HG02798 (cell line): ENCODE measurements at regions not wholly inside any gene's neighbourhood (a gene's known extent, or its start where the extent isn't known, plus 50 kb on each side); places are given as distances from the start of the nearest gene placed in this dataset.

ENCODE experiments used
- ATAC-seq: cut with Tn5 transposase; IDR thresholded peaks from one replicate; pipeline ENCODE4 v1.9.1; 2021; ENCODE audit warnings: mild to moderate bottlenecking; ENCODE audit not compliant: unreplicated experiment, poor library complexity

DNA sequence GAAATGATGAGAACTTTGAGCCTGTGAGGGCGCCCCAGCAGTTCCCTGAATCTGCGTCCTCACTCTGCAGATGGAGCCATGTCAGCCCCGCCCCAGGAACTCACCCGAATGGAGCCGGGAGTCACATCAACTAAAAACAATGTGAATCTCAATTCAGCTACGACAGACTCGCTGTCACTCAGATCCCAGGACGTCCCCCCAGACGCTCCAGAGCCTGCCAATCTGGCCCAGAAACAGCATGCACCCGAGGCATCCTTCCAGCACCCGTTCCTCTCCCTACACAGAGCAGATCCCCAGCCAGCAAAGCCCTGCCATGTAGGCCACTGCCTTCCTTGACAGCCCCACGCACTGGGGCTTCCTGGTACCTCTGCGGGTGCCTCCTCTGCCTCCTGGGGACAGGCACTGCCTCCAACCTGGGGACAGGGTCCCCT, 248.0 kb downstream of the TTLL2 start:
- ATAC-seq, result no peak

DNA sequence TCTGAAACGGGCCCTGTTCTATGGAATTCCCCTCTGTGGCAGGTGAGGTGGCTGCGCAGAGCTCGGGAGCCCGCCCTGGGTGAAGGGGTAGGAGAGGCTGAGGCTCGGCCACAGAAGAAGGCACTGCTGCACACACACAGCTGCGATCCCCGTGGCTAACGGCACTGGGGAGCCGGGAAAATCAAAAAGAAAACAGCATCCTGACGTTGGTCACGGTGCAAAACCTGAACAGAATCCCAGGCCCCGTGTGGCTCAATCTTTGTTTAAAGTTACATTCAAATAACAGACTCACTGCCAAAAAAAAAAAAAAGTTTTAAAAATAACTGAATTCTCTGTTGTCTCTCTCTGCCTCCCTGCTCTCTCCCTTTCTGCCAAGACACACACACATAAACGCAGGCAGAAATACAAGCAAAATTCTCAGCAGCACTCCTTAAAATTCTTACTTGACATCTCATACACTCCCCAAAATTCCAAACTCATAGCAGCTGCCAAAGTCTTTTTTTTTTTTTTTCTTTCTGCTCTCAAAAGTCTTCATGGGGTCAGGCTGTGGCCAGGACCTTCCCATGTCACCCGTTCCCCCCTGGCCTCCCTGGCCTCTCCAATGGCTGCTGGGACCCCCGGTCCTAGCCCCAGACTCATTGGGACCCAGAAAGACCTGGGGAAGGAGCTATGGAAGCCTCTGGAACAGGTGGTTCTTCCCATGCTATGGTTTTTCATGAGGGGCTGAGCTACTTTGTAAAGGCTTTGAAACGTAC, 248.8 kb downstream of the TTLL2 start:
- ATAC-seq, result no peak

DNA sequence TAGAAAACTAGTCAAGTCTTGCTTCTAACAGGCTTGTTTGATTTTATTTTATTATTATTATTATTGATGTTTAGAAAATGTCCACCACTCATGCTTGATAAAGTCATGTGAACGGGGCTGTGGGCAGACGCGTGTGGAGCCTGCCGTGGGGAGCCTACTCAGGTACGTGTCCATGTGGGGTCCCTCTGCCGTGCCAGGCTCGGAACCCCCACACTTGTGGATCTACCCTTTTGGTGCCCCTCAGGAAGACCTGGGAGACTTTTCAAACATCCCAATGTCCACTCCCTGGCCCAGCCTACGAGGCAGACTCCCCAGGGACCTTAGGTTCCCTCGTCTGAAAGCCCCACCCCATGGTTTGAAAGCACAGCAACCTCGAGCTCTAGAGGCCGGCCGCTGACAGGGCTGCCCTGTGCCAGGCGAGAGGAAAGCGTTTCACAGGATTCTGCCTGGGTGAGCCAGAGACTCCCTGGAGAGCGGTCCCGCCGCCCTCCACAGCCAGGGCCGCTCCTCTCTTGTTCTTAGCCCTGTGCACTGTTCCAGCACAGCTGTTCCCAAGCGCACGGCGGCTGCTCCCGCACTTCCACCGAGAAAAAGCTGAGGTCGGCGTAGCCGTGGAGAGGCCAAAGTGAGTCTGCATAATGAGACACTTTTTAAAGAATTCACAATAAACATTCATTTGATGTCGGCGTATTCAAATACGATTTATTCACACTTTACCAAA, 249.7 kb downstream of the TTLL2 start:
- no peak for ATAC-seq

DNA sequence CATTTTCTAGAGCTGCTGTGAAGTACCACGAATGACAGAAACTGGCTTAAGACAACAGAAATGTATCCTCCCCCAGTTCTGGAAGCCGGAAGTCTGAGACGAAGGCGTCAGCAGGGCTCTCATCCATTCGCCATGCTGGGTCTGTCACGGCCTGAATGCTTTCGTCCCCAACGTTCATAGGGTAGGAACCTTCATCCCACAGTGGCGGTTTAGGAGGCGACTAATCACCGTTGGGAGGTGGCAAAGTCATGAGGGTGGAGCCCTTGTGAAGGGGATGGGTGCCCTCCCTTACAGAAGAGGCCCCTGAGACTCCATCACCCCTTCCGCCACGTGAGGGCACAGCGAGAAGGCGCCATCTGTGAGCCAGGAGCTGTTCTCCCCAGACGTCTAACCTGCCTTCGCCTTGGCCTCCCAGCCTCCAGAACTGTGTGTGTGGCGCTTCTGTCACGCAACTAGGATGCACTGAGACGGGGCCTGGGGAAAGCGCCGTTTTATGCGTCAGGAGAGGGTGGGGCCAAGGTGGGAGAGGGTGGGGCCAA, 250.3 kb downstream of the TTLL2 start:
- no peak for ATAC-seq

DNA sequence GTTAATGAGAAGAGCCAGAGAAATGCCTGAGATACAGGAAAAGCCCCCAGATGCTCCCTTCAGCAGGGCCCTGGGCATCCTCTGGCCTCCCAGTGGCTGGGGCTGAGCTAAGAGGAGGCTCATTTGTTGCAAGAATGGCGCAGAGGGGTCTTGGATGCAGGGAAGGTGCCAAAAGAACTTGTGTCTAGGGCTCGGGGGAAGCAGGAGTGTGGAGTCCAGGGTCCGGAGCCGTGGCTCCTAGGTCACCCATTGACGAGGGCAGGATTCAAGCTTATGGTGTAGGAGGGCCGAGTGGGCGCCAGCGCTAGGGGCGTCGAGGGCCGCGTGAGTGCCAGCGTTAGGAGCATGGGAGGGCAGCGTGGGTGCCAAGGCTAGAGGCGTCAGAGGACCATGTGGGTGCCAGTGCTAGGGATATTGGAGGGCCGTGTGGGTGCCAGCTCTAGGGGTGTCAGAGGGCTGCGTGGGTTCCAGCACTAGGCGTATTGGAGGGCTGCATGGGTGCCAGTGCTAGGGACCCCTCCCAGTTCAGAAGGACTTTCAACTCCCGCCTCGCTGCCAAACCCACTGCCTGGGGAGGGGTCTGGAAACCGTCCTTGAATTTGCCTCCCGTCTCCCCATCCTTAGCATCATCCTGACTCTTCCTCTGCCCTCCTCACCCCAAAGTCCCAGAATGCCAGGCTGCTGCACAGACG, 250.5 kb upstream of the AFDN start:
- ATAC-seq, result no peak

DNA sequence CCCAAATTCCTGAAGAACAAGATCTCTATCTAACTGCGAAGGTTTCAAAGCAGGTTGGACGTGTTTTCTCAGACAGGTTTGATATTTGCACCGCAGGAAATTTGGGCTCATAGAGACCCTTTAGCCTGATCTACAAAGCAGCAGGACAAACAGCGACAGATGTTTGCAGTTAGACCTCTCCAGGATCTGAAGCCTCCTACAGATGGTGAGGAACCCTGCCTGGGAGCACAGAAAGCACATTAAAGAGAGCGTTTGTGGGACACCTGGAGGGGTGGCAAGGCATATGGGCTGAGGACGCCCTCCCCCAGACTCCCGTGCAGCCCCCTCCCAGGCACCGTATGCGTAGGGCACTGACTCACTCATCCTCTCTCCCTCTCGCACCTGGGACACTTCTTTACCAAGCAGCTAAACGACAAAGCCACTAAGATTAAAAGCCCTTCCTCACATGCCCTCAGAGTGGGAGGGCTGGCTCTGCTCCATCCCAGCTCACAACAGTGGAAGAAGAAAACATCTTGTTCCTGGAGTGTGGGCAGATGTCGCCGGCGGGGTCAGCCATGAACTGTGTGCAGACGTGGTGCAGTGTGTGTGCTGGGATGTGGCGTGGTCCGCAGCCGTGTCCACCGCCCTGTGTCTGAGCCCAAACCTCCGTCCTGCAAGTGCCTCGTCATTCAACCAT, 249.7 kb upstream of the AFDN start:
- no peak for ATAC-seq

DNA sequence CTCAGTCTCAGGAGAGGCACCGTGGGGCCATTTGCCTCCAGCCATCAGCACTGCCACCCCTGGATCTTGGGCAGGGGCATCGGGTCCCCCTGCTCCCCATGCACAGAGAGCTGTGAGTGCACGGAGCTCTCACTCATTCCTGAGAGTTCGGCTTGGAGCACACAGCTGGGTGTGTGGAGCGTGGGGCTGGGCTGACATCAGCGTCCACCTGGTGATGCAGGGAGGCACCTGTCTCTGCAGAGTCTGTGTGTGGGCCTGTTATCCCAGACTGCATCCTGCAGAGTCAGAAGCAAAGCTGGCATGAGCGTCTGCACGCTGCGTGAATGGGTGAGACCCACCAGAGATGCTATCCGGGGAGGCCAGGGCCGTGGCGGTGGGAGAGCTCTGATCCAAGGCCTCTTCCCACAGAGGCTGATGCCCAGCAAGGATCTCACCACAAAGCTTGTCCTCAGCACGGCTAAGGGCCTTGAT, 248.8 kb upstream of the AFDN start:
- ATAC-seq, result no peak

DNA sequence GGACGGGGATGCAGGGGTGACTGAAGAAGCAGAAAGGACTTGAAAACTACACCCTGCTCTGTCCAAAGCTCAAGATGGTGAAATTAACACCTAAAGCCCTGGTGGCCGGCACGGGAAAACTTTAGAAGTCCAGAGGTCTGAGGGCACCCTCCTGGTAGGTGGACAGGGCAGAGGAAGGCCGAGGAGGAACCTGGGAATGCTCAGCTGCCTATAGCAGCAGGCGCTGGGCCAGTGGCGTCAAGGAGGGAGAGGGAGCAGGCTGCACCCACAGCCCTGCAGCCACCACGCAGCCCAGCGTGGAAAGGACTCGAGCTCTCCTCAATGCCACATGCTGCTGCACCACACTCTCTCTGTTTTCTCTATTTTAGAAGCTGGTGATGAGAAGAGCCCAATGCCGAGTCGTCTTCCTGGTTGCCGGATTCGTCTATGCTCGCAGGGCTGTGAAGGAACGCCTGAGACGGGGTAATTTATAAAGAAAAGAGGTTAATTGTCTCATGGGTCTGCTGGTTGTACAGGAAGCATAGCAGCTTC, 248.3 kb upstream of the AFDN start:
- no peak for ATAC-seq

DNA sequence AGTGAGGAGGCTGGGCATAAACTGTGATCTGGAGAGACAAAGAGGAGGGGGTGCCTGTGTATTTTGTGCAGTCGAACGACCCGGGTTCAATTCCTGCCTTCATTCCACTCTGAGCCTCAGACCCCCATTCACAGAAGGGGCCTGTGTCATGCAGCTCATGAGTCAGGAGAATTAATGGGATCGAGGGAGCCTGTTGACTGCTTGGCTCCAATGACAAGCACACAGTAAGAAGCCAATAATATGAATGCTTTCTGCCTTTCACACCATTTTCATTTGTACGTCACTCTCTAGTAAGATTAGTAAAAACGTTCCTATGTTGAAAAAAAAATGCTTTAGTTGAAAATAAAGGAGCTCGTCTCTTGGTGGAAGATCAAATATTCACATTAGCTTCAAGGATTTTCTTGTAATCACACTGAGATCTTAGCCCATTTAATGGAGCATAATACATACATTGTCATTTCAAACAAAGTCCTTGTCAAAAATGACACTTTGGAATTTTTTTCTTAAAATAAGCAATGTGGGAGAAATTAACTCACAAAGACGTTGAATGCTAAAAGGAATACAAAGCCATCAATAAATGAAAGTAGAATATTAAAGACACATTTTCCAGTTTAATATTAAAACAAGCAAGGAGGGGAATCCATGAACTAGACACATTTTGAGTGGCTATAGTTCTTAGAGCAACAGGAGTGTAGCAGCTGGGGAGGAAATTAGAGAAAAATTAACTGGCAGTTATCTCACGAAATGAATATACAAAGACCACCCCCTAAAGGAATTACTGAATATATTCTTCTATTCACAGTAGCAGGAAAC, 246.7 kb upstream of the AFDN start:
- ATAC-seq, result no peak

DNA sequence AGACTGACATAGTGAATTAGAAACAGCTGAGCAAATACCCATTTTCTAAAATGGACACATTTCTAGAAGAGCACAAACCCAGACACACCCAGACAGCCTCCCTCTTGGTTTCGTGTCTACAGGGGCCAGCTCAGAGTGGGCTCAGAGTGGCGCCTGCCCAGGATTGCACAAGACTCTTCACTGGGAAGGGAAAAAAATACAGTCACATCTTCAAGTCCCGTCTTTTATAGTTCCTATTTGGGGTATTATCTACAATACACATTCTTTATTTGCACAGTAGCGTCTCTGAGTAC, 246.1 kb upstream of the AFDN start:
- ATAC-seq, result no peak

DNA sequence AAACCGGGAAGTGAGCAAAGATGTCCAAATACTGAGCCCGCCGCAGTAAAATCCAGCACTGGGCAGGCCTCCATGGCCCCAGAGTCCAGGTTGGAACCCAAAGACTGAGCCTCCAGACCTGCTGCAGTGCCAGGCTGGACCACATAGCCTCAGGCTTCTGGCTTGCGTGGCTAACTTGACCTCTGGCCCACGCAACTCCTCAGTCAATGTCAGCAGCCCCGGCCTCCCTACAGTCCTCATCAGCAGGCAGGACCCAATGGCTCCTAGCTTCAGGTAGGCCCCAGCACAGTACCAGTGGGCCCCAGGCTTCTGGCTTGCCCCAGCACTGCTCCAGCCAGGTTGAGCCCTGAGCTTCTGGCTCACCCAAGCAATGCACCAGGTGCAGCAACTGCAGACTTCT, 245.1 kb upstream of the AFDN start:
- ATAC-seq, result no peak

DNA sequence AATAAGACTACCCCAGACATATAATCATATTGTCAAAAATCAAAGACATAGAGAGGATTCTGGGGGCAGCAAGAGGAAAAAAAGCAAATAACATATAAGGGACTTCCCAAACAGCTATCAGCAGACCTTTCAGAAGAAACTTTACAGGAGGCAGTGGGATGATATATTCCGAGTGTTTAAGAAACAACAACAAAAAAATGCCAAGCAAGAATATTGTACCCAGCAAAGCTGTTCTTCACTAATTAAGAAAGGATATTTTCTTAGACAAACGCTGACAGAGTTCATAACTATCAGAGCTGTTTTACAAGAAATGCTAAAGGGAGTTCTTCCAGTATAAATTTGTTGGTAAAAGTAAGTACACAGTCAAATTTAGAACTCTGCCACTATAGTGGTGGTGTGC, 243.3 kb upstream of the AFDN start:
- no peak for ATAC-seq

DNA sequence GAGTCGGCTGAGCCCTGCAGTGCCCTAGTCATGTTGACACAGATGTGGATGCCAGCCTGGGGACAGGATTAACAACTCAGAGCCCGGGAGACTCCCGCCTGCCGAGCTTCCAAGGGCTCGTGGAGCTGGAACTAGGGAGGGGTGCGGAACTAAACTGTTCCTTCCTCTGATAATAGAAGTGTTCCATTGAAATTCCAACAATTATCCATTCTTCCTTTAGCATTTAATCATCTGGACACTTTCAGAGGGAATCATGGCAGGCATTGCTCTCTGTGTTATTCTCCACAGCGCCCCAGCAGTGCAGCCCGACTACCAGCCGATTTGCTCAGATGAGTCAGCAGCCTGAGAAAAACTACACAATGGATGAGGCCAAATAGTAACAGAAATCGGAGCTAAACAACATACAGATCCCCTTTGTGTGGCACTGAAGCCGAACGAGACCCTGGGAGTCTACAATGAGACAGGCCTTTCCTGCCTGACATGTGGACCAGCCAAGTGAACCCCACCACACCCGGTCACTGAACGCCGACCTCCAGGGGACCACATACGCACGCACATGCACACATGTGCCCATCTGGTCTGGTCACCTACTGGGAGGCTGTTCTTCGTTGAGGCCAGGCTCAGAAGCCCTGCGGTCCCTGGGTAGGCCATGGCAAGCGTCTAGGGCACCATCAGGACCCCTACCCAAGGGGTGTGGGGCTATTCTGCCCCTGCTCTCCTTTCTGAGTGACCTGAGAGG, 238.4 kb upstream of the AFDN start:
- no peak for ATAC-seq

DNA sequence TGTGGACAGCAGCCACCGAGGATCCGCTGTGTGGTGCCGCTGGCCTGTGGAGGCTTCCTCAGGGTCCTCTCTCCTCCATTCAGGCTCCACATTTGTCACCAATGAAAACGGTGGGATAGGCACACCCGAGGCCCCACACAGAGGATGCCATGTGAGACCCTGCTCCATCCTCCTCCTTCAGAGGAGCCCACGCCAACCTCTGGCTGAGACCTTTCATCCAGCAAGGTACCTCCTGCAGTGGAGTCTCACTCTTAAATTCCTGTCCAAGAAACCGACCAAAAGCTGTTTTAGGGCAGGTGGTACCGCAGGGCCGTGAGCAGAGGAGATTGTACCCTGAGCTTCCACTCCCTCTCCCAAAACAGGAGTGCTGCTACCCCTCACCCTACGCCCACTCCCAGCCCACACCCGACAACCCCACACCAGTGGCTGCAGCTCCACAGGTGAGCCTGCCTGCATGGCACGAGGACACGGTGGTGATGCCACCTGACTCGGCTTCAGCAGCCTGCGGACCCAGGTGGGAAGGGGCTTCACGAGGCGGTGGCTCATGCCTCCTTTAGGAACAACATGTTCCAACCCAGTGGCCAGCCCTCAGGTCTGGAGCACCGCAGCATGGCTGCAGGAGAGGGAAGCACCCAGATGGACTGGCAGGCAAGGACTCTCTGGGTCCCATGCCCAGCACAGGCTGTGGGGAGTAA, 237.6 kb upstream of the AFDN start:
- no peak for ATAC-seq

DNA sequence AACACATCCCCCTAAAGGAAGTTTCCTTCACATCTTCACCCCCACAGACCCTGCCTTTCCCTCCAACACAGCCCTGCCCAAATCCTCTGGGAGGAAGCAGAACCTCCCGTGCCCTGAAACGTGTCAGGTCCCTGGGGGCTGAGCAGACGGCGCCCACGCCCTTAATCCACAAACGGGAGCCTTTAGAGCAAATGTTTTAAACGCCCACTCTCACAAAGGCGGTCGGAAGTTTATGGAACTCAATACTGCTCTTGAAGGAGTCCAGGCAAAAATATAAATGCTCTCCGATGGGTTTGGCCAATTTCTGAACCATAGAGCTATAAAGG, 237.1 kb upstream of the AFDN start:
- ATAC-seq, result no peak

DNA sequence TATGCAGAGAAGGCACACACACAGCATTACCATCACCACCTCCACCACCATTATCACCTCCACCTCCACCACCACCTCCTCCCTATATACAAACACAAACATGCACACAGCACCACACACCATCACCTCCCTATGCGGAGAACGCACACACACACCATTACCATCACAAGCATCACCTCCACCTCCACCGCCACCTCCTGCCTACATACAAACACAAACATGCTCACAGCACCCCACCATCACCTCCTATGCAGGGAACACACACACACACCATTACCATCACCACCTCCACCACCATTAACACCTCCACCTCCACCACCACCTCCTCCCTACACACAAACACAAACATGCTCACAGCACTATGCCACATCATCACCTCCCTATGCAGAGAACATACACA, 236.5 kb upstream of the AFDN start:
- no peak for ATAC-seq
